Natural killer cell treated with Interleukin-12 subunit alpha and Interleukin-12 subunit beta and Interleukin-15 and Interleukin-18, amount 100 ng/mL, for 72 hours (primary cell): ENCODE measurements at regions not wholly inside any gene's neighbourhood (a gene's known extent, or its start where the extent isn't known, plus 50 kb on each side); places are given as distances from the start of the nearest gene placed in this dataset.
A peak's percentile ranks its signal among the peaks of the same experiment; 100 is the strongest.
"Not testable (repeated sequence)": the region's sequence is repeated elsewhere in the genome, so short reads cannot be mapped to it uniquely, and the experiment has no call there.

Experiments used
- ATAC-seq, 2 donors: fragments of 150-1000 bp; cut with Tn5 transposase in 1 of 2; sonication (Bioruptor Pico), chemical (Tn5 transposase) in 1 of 2; 2 replicates each; pipeline ENCODE4 v1.10.0; 2021
- DNase-seq: peaks from one replicate; pipeline ENCODE4 v3.0.0; 2022; ENCODE audit warnings: low spot score
- H3K27ac Mint-ChIP-seq, 2 donors: 1 replicate in 1 of 2; 2 replicates in 1 of 2; pipeline ENCODE4 v1.8.0; 2022; ENCODE audit warnings: mixed read lengths in 2 of 2, mild to moderate bottlenecking in 1 of 2, moderate library complexity in 1 of 2
- H3K27me3 Mint-ChIP-seq, 2 donors: 1 replicate in 1 of 2; 2 replicates in 1 of 2; pipeline ENCODE4 v1.8.0; 2022; ENCODE audit warnings: mixed read lengths in 2 of 2
- H3K36me3 Mint-ChIP-seq: one replicate; pipeline ENCODE4 v1.8.0; 2022; ENCODE audit warnings: mixed read lengths
- H3K4me1 Mint-ChIP-seq, 2 donors: 1 replicate in 1 of 2; 2 replicates in 1 of 2; pipeline ENCODE4 v1.8.0; 2022; ENCODE audit warnings: low read depth in 2 of 2, mixed read lengths in 2 of 2, mild to moderate bottlenecking in 1 of 2
- H3K4me3 Mint-ChIP-seq: one replicate; pipeline ENCODE4 v1.8.0; 2022; ENCODE audit warnings: mixed read lengths
- H3K9me3 Mint-ChIP-seq: 2 replicates; pipeline ENCODE4 v1.8.0; 2022; ENCODE audit warnings: mixed read lengths

DNA sequence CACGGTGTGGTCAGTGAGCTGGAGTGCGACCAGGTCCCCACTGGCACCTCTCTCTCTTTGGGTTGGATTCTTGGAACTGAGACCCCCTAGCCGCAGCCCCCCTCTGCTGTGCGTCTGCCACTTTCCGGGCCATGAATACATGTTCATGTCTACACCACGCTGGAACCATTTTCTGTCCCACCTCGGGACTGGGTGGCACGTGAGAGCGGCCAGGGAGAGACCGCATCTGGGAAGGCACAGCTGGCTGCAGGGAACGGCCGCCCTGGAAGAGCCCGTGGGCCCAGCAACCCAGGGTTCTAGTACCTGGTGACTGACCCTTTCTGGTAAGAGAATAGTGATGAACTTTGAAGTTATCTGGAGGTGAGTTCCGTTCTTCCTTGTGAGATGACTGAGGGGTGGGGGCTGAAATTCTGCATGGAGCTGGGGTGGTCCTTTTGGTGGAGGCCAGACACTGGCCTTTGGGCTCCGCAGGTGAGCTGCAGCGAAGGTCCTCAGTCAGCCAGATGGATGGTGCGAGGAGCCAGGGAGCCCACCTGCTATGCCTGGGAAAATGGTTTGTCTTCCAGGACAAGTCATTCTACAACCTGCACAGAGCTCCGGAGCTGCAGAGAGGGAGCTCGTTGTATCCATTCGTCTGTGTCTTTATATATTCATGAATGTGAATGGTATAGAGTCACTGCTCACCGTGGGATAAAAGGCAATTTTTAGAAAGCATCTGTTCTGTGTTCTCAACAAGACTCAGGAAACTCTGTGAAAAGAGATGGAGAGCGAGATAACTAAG is 223.5 kb downstream of the NDUFA10 start:
- Mint-ChIP-seq H3K4me3 (no peak overlapping the region), H3K9me3 (no peaks in the 10 kb centered on the region), H3K4me1 (no peaks in the 10 kb centered on the region), H3K27ac (no peak overlapping the region), H3K27me3 (peaks cover 15 to 27% of the 10 kb centered on the region in 2 donors), H3K36me3 (no peaks in the 10 kb centered on the region)
- DNase-seq (no peak), ATAC-seq (no peak)

DNA sequence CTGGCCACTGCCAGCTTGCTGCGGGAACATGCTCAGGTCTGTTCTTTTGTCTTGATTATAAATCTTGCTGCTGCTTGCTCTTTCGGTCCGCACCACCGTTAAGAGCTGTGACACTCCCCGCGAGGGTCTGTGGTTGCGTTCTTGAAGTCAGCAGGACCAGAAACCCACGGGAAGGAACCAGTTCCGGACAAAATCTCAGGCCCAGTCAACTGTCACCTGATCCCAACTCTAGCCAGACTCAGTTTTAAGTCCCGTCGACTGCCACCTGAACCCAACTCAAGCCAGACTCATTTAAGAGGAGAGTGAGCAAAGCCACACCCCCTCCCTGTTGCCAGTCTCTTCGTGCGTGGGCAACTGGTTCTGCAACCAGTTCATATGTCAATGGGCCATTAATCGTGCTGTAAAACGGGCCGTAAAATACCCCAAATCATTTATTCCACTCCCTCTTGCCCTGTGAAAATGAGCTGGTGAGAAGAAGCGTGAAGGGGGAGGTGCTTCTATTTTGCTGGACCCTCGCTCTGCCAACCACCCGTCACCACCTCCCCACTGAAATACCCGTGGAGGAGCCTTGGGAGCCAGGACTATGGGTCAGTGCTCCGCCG is 224.3 kb downstream of the NDUFA10 start:
- ATAC-seq, result no peak
- Mint-ChIP-seq H3K36me3 (no peaks in the 10 kb centered on the region), H3K9me3 (no peaks in the 10 kb centered on the region), H3K27me3 (peaks cover 15 to 27% of the 10 kb centered on the region in 2 donors), H3K4me3 (no peak overlapping the region), H3K4me1 (no peaks in the 10 kb centered on the region), H3K27ac (no peak overlapping the region)
- DNase-seq, result no peak

DNA sequence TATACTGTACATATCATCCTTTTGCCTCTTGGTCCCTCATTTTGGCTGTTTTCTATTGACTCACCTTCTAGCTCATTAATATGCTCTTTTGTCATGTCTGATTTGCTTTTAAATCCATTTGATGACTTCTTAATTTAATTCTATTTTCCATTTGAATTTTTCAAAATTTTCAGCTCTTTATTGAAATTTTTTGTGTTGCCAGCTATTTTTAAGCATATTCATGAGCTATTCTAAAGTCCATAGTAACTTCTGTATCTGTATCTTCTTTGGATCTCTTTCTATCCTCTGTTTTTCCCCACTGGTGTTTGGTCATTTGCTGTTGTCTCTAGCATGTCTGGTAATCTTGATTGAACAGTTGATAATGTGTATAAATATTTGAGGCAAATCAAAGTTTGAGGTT is 227.8 kb downstream of the NDUFA10 start:
- no peak for DNase-seq
- Mint-ChIP-seq H3K4me1 (no peaks in the 10 kb centered on the region), H3K9me3 (no peaks in the 10 kb centered on the region), H3K36me3 (no peaks in the 10 kb centered on the region), H3K27me3 (peaks cover 11 to 19% of the 10 kb centered on the region in 2 donors), H3K27ac (no peak overlapping the region), H3K4me3 (no peak overlapping the region)
- no peak for ATAC-seq

DNA sequence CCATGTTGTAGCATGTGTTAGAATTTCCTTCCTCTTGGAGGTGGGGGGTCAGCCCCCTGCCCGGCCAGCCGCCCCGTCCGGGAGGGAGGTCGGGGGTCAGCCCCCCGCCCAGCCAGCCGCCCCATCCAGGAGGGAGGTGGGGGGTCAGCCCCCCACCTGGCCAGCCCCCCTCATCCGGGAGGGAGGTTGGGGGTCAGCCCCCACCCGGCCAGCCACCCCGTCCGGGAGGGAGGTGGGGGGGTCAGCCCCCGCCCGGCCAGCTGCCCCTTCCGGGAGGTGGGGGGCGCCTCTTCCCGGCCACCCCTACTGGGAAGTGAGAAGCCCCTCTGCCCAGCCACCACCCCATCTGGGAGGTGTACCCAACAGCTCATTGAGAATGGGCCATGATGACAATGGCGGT is 229.4 kb downstream of the NDUFA10 start:
- not testable (repeated sequence) for ATAC-seq, H3K27ac Mint-ChIP-seq, H3K36me3 Mint-ChIP-seq, DNase-seq, H3K9me3 Mint-ChIP-seq, H3K4me1 Mint-ChIP-seq, H3K4me3 Mint-ChIP-seq
- H3K27me3 Mint-ChIP-seq, result peaks cover 11 to 19% of the 10 kb centered on the region in 2 donors

DNA sequence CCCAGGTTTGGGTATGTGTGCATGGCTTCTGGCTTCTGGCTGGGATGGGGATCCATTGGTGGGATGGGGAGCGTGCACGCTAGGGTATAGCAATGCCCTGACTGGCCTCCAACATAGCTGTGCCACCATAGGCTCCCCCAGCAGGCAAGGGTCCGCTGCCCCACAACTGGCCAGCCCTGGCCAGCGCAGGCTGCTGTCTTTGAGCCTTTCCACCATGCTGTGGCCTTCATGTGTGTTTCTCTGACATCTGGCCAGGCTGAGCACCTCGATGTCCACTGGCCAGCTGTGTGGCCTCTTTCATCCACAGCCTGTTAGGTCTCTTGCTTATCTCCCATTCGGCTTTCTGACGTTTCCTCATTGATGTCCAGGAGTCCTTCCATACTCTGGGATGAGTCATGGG is 231.3 kb downstream of the NDUFA10 start:
- Mint-ChIP-seq H3K4me3 (no peak overlapping the region), H3K9me3 (no peaks in the 10 kb centered on the region), H3K27ac (no peak overlapping the region), H3K36me3 (no peaks in the 10 kb centered on the region), H3K4me1 (peaks cover 0 to 2% of the 10 kb centered on the region in 2 donors), H3K27me3 (peaks cover 4 to 8% of the 10 kb centered on the region in 2 donors)
- ATAC-seq (peak in 1 of 2 donors; percentile 47), DNase-seq (no peak)

DNA sequence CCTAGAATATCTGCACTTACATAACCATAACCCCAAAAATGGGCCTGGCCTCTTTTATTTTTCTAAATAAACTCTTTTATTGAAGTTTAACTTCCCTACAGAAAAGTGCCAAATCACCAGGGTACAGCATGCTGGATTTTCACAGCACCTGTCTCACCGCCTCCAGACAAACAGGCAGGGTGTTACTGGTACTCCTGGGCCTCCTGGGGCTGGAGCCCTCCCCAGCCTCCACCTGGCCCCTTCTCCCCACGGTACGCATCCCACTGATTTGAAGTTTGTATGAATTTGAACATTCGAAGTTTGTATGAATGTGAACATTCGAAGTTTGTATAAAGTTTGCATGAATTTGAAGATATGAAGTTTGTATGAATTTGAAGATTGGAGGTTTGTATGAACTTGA is 232.1 kb downstream of the NDUFA10 start:
- no peaks in the 10 kb centered on the region for H3K9me3 Mint-ChIP-seq
- H3K27me3 Mint-ChIP-seq, result peaks cover 8 to 9% of the 10 kb centered on the region in 2 donors
- H3K4me3 Mint-ChIP-seq, result no peak overlapping the region
- DNase-seq (no peak), ATAC-seq (no peak)
- H3K27ac Mint-ChIP-seq, result no peak overlapping the region
- no peaks in the 10 kb centered on the region for H3K36me3 Mint-ChIP-seq
- H3K4me1 Mint-ChIP-seq, result peaks cover 0 to 2% of the 10 kb centered on the region in 2 donors

DNA sequence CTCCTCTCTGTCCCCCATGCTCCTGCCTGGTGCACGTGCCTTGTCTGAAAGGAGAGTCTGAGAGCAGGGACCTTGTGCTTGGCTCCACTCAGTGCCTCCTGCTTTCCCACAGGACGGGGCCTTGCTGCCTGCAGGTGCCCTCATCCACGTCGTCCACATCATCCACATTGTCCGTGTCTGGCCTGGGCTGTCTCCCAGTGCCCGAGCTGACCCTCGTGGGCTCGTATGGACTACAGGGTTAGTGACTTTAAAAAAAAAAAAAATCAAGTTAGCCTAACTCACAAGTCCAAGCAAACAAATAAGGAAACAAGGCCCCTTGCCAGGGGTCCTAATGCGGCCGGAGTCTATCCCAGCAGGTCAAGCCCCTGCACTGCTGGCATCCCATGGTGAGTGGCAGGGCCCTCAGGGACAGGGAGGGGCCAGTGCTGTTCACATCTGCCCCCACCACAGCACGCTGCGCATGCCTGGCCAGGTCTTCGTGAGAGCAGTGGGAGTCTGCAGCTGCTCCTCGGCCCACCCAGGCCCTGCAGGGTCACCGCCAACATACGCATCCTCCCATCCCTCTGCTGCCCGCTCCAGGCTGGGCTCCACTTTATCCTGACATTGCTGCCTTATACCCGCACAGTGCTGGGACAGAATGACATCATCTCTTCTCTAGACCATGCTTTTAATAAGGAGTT is 232.6 kb downstream of the NDUFA10 start:
- no peak overlapping the region for H3K27ac Mint-ChIP-seq
- no peak overlapping the region for H3K4me3 Mint-ChIP-seq
- peaks cover 8 to 9% of the 10 kb centered on the region in 2 donors for H3K27me3 Mint-ChIP-seq
- no peak for DNase-seq
- H3K9me3 Mint-ChIP-seq, result no peaks in the 10 kb centered on the region
- peak; percentile 35 to 36 for ATAC-seq
- H3K36me3 Mint-ChIP-seq, result no peaks in the 10 kb centered on the region
- peaks cover 0 to 2% of the 10 kb centered on the region in 2 donors for H3K4me1 Mint-ChIP-seq

DNA sequence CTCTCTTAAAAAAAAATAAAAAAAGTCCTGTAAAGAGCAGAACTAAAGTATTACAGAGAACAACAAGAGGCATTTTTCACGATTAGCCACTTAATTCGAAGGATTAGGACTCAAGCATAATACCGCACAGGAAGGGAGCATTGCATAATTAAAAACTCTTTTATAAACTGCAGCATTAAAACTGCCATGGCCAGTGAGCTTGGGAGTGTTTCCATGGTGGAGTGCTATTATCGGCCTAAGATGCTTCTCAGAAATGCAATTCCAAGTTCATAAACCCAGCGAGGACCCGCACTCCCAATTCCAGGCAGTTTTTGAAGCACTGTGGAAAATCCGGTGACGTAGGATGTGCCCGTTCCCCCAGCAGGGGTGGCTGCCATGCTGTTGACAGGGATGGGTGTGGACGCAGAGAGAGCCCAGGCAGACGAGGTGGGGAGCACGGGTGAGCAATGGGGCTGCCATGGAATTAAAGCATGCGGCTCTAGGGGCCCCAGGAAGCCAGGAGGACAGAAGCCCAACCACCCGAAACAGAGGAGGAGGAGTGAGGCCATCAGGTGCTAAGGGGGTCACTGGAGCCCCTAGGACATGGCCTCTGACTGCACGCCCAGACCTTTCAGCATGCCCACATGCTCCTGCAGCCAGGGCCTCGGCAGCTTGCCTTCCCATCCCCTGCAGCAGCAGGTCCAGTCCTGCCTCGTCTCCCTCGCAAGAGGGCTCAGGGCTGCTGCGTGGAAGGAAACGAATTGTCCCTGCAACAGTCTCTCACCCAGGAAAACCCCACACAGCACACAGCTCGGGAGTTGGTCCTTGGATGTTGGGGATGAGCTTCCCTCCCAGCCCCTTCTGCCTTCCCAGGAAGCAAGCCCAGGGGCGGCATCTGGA is 233.4 kb downstream of the NDUFA10 start:
- Mint-ChIP-seq H3K4me3 (no peak overlapping the region), H3K9me3 (no peaks in the 10 kb centered on the region), H3K4me1 (peaks cover 0 to 2% of the 10 kb centered on the region in 2 donors), H3K27me3 (peaks cover under 1 to 5% of the 10 kb centered on the region in 2 donors), H3K36me3 (no peaks in the 10 kb centered on the region), H3K27ac (no peak overlapping the region)
- ATAC-seq (peak in 1 of 2 donors; percentile 19), DNase-seq (no peak)

DNA sequence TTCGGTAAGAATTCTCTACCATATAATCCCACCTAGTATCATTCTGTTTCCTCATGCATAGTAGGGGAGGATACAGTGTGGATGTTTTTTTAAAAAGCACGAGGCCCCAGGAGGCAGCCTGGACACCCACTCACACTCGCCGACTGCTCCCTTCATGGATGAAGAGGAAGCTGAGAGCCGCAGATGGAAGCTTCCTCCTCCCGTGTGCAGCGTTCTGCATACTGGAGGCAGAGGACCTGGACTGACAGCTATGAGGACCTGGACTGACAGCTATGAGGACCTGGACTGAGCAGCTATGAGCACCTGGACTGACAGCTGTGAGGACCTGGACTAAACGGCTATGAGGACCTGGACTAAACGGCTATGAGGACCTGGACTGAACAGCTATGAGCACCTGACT is 234.4 kb downstream of the NDUFA10 start:
- ATAC-seq (peak in 1 of 2 donors; percentile 21), DNase-seq (no peak)
- Mint-ChIP-seq H3K36me3 (no peaks in the 10 kb centered on the region), H3K27me3 (peaks cover 8% of the 10 kb centered on the region in 2 donors), H3K4me1 (peaks cover 0 to 2% of the 10 kb centered on the region in 2 donors), H3K27ac (no peak overlapping the region), H3K4me3 (no peak overlapping the region), H3K9me3 (no peaks in the 10 kb centered on the region)

DNA sequence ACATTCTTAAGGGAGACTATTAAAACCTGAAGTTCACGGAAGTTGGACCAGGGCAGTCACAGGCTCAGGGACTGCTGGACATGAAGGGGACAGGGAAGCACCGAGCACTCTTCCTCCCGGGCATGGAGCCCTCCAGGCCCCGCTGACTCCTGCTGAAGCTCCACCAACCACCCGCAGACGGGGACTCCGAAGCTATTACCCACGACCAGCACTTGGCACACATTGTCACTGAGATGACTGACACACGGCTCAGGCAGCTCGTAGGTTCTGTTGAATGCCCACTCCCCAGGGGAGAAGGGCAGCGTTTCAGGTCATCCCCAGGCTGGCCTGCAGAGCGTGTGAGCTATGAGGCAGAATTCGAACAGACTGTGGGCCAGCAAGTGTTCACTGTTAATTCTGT is 234.8 kb downstream of the NDUFA10 start:
- ATAC-seq, result peak in 1 of 2 donors; percentile 66
- no peaks in the 10 kb centered on the region for H3K9me3 Mint-ChIP-seq

DNA sequence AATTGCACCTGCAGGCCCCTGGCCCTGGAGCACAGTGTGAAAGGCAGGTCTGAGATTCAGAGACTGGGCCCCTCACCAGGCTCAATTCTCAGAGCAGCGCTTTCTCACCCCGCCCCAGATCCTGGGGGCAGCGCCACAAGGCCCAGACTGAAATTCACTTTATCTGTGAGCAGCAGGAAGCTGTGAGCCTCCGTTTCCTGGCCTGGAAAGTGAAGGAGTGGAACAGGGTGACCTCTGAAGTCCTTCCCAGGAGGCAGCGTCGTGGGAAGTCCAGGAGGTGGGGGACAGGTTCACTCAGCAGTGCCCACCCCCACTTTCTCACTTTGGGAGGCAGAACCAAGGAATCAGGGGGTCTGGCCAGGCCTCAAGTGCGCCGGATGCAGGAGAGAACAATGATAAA is 235.4 kb downstream of the NDUFA10 start:
- Mint-ChIP-seq H3K27me3 (peaks cover 14 to 16% of the 10 kb centered on the region in 2 donors), H3K4me1 (peaks cover 0 to 2% of the 10 kb centered on the region in 2 donors), H3K9me3 (no peaks in the 10 kb centered on the region), H3K4me3 (no peak overlapping the region), H3K27ac (no peak overlapping the region), H3K36me3 (no peaks in the 10 kb centered on the region)
- no peak for DNase-seq
- no peak for ATAC-seq

More for the DNA sequence above, 234.8 kb downstream of the NDUFA10 start:
- peaks cover 9 to 10% of the 10 kb centered on the region in 2 donors for H3K27me3 Mint-ChIP-seq
- no peak overlapping the region for H3K4me3 Mint-ChIP-seq
- H3K36me3 Mint-ChIP-seq, result no peaks in the 10 kb centered on the region
- H3K4me1 Mint-ChIP-seq, result peaks cover 0 to 2% of the 10 kb centered on the region in 2 donors
- DNase-seq, result no peak
- H3K27ac Mint-ChIP-seq, result no peak overlapping the region

DNA sequence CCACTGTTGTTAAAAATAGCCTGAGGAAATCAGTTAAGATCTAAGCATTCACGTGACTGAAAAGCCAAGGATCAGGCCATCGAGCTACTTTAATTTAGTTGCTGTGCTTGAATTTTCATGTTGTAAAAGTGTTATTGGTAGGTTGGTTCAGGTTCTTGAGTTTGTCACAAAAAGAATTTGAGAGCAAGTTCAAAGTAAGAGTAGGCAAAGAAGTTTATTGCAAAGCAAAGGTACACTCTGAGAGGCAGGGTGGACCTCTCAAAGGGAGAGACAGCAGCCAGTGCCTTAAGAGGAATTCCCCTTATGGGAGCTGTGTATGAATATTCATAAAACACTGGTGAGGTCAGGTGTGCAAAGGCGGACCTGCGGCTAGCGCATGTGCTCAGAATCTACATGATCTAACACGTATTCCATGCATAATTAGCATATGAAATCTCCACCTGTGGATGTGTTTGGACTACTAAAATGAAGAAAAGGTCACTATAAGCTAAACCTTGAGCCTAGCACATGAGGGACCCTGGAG is 236.5 kb downstream of the NDUFA10 start:
- no peaks in the 10 kb centered on the region for H3K9me3 Mint-ChIP-seq
- H3K4me3 Mint-ChIP-seq, result no peak overlapping the region
- no peak overlapping the region for H3K27ac Mint-ChIP-seq
- H3K4me1 Mint-ChIP-seq, result peaks cover 0 to 2% of the 10 kb centered on the region in 2 donors
- H3K36me3 Mint-ChIP-seq, result no peaks in the 10 kb centered on the region
- H3K27me3 Mint-ChIP-seq, result peaks cover 17 to 23% of the 10 kb centered on the region in 2 donors
- DNase-seq (no peak), ATAC-seq (no peak)

DNA sequence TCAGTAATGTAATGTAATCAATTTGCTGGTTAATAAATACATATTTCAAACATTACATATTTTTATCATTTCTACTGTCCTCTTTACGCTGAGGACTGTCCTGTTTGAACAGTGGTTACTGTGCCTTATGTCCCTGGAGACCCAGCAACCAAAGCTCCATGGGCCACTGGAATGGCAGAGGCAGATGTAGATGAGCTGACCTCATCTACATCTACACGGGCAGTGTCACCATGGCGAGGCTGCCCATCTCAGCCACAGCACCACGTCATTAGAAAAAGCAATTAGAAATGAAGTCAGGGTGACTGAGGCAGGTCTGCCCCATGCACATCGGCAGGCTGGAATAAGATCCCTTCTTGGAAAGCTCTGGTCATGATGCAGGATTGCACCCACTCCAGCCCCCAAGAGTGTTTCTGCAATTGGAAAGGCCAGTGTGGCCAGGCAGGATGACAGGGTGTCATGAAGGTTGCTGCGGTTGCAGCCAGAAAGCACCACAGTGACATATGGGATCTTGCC is 237.5 kb downstream of the NDUFA10 start:
- H3K27ac Mint-ChIP-seq, result no peak overlapping the region
- H3K27me3 Mint-ChIP-seq, result peaks cover 22 to 33% of the 10 kb centered on the region in 2 donors
- no peaks in the 10 kb centered on the region for H3K9me3 Mint-ChIP-seq
- DNase-seq (no peak), ATAC-seq (no peak)
- H3K36me3 Mint-ChIP-seq, result no peaks in the 10 kb centered on the region
- no peak overlapping the region for H3K4me3 Mint-ChIP-seq
- H3K4me1 Mint-ChIP-seq, result peaks cover 0 to 2% of the 10 kb centered on the region in 2 donors
